ENCODE measurements at regions not wholly inside any gene's neighbourhood (a gene's known extent, or its start where the extent isn't known, plus 50 kb on each side); places are given as distances from the start of the nearest gene placed in this dataset.

DNA sequence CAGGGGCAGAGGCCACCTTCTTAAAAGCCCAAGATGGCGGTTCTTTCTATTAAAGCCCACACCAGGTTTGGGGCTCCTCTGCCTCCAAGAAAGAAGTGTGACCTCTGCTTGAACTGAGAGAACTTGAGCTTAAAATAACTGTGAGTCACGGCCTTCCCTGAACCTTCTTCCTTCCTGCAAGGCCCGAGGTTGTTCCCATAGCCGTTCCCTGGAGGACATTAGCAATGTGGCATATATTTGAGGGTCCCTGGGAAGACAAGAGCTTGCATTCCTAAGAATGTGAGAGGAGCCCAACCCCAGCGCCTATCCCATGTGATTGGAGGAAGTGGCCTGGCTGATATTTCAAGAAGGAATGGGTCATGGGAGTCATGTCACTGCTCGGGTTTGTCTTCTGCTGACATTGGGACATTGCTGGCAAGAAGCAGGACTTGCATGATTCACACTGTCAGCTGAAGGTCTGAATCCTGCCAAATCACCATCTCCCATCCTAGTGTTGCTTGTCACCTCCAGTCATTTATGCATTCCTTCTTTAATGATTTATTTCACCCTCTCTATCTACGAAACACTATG, 168.1 kb downstream of the TRIB2 start:
- Histone ChIP-seq H4K20me1 (ENCODE audit: control insufficient read depth, insufficient read depth) (no peaks in the 10 kb centered on the region), H3K4me1 (ENCODE audit: control insufficient read depth, insufficient read depth, low read length) (no peaks in the 10 kb centered on the region), H2AFZ (ENCODE audit: control insufficient read depth, low read depth, low read length) (no peak overlapping the region), H3K79me2 (ENCODE audit: control insufficient read depth, insufficient read depth, low read length) (no peaks in the 10 kb centered on the region), H3K4me3 (no peak overlapping the region), H3K9me3 (replicated peaks; ENCODE audit: control insufficient read depth, insufficient read depth, low read length) (no peaks in the 10 kb centered on the region), H3K4me2 (ENCODE audit: control insufficient read depth, insufficient read depth) (no peak overlapping the region), H3K9ac (ENCODE audit: control insufficient read depth, insufficient read depth, low read length) (no peak overlapping the region), H3K36me3 (ENCODE audit: control insufficient read depth in 2 of 2, insufficient read depth in 2 of 2, low read length in 1 of 2) (no peaks in the 10 kb centered on the region), H3K27me3 (replicated peaks in 1 of 2; ENCODE audit: control insufficient read depth in 2 of 2, insufficient read depth in 2 of 2, low read length in 1 of 2) (no peaks in the 10 kb centered on the region; a peak in 1 of 4 replicates), H3K27ac (ENCODE audit: control insufficient read depth, insufficient read depth) (no peak overlapping the region)
- intact Hi-C loops (cut with micrococcal nuclease; ENCODE audit: unreplicated experiment) = no loop called here
- ChIA-PET POLR2A (no interaction called here), CTCF (no interaction called here), SMC1A (ENCODE audit: uncharacterized antibody, unreplicated experiment) (no interaction called here), RAD21 (ENCODE audit: unreplicated experiment) (no interaction called here)
- ATAC-seq = no peak
- no peak for DNase-seq (ENCODE audit: low read depth, low spot score)
- in situ Hi-C loops (cut with MboI) = no loop called here
- TF ChIP-seq, protein P1, sequence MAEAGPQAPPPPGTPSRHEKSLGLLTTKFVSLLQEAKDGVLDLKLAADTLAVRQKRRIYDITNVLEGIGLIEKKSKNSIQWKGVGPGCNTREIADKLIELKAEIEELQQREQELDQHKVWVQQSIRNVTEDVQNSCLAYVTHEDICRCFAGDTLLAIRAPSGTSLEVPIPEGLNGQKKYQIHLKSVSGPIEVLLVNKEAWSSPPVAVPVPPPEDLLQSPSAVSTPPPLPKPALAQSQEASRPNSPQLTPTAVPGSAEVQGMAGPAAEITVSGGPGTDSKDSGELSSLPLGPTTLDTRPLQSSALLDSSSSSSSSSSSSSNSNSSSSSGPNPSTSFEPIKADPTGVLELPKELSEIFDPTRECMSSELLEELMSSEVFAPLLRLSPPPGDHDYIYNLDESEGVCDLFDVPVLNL (IDR thresholded peaks at IDR 0.05; ENCODE audit: low read depth, low read length) = no peak
- TF ChIP-seq HDAC2 (IDR thresholded peaks at IDR 0.05) (no peak), SREBF2 (IDR thresholded peaks at IDR 0.05; ENCODE audit: low read length) (no peak), STAT1 (conservative IDR thresholded peaks at IDR 0.05) (no peak), JUND (IDR thresholded peaks at IDR 0.05; ENCODE audit: low read depth, low read length) (no peak), TARDBP (IDR thresholded peaks at IDR 0.05; ENCODE audit: borderline replicate concordance) (no peak), RAD51 (IDR thresholded peaks at IDR 0.05) (no peak), POLR2A (IDR thresholded peaks at IDR 0.05; ENCODE audit: low read depth, low read length) (no peak), FOXK2 (IDR thresholded peaks at IDR 0.05) (no peak), MXI1 (IDR thresholded peaks at IDR 0.05; ENCODE audit: low read depth, low read length) (no peak), MEF2B (IDR thresholded peaks at IDR 0.05; ENCODE audit: partially characterized antibody, poor library complexity, severe bottlenecking) (no peak), NBN (IDR thresholded peaks at IDR 0.05) (no peak), CHD2 (IDR thresholded peaks at IDR 0.05; ENCODE audit: borderline replicate concordance, low read depth, low read length) (no peak)
- TF ChIP-seq, protein P2, sequence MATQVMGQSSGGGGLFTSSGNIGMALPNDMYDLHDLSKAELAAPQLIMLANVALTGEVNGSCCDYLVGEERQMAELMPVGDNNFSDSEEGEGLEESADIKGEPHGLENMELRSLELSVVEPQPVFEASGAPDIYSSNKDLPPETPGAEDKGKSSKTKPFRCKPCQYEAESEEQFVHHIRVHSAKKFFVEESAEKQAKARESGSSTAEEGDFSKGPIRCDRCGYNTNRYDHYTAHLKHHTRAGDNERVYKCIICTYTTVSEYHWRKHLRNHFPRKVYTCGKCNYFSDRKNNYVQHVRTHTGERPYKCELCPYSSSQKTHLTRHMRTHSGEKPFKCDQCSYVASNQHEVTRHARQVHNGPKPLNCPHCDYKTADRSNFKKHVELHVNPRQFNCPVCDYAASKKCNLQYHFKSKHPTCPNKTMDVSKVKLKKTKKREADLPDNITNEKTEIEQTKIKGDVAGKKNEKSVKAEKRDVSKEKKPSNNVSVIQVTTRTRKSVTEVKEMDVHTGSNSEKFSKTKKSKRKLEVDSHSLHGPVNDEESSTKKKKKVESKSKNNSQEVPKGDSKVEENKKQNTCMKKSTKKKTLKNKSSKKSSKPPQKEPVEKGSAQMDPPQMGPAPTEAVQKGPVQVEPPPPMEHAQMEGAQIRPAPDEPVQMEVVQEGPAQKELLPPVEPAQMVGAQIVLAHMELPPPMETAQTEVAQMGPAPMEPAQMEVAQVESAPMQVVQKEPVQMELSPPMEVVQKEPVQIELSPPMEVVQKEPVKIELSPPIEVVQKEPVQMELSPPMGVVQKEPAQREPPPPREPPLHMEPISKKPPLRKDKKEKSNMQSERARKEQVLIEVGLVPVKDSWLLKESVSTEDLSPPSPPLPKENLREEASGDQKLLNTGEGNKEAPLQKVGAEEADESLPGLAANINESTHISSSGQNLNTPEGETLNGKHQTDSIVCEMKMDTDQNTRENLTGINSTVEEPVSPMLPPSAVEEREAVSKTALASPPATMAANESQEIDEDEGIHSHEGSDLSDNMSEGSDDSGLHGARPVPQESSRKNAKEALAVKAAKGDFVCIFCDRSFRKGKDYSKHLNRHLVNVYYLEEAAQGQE (IDR thresholded peaks at IDR 0.05; ENCODE audit: low read depth, low read length) = no peak
- TF ChIP-seq, protein P3, sequence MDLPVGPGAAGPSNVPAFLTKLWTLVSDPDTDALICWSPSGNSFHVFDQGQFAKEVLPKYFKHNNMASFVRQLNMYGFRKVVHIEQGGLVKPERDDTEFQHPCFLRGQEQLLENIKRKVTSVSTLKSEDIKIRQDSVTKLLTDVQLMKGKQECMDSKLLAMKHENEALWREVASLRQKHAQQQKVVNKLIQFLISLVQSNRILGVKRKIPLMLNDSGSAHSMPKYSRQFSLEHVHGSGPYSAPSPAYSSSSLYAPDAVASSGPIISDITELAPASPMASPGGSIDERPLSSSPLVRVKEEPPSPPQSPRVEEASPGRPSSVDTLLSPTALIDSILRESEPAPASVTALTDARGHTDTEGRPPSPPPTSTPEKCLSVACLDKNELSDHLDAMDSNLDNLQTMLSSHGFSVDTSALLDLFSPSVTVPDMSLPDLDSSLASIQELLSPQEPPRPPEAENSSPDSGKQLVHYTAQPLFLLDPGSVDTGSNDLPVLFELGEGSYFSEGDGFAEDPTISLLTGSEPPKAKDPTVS (IDR thresholded peaks at IDR 0.05; ENCODE audit: low read depth, low read length) = no peak
- TF ChIP-seq, protein P4, sequence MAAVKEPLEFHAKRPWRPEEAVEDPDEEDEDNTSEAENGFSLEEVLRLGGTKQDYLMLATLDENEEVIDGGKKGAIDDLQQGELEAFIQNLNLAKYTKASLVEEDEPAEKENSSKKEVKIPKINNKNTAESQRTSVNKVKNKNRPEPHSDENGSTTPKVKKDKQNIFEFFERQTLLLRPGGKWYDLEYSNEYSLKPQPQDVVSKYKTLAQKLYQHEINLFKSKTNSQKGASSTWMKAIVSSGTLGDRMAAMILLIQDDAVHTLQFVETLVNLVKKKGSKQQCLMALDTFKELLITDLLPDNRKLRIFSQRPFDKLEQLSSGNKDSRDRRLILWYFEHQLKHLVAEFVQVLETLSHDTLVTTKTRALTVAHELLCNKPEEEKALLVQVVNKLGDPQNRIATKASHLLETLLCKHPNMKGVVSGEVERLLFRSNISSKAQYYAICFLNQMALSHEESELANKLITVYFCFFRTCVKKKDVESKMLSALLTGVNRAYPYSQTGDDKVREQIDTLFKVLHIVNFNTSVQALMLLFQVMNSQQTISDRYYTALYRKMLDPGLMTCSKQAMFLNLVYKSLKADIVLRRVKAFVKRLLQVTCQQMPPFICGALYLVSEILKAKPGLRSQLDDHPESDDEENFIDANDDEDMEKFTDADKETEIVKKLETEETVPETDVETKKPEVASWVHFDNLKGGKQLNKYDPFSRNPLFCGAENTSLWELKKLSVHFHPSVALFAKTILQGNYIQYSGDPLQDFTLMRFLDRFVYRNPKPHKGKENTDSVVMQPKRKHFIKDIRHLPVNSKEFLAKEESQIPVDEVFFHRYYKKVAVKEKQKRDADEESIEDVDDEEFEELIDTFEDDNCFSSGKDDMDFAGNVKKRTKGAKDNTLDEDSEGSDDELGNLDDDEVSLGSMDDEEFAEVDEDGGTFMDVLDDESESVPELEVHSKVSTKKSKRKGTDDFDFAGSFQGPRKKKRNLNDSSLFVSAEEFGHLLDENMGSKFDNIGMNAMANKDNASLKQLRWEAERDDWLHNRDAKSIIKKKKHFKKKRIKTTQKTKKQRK (IDR thresholded peaks at IDR 0.05; ENCODE audit: low read depth, low read length) = no peak
- no peak for FAIRE-seq
- WGBS (ENCODE audit: insufficient coverage, insufficient replicate concordance, low lambda C conversion rate, missing lambda C conversion rate) = 18% methylated on average over 7 of the region's 7 CpGs
- BruUV-seq (replicated peaks) = no TSS peak
